ENCODE measurements at regions not wholly inside any gene's neighbourhood (a gene's known extent, or its start where the extent isn't known, plus 50 kb on each side); places are given as distances from the start of the nearest gene placed in this dataset.
A peak's percentile ranks its signal among the peaks of the same experiment; 100 is the strongest.

DNA sequence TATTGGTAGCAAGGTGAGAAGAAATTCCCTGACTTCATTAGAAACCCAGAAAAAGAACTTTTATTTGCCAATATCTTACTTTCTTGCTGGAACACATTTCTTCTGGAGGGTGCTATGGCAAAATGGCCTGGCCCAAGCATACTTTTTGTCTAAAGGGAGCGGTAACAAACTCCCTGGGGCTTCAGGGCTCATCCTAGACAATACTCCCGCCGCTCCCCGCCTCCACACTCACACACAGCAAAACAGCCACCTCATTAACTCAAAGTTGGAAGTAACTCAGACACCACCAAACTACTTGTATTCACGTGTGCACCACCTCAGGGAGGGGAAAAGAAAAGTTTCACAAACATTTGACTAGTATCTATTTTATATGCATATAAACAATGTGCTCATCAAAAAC lies 75.7 kb downstream of the IGSF1 start:
- Histone ChIP-seq H3K4me3 (no peak overlapping the region), H3K9me3 (ENCODE audit: low read depth) (no peaks in the 10 kb centered on the region), H3K4me2 (no peak overlapping the region), H4K20me1 (ENCODE audit: insufficient read depth, poor library complexity, severe bottlenecking) (no peaks in the 10 kb centered on the region), H3K27me3 (no peaks in the 10 kb centered on the region), H3K79me2 (no peaks in the 10 kb centered on the region), H3K27ac (no peak overlapping the region), H3K4me1 (ENCODE audit: insufficient read depth) (no peaks in the 10 kb centered on the region), H3K36me3 (replicated peaks; ENCODE audit: insufficient read depth, low read depth) (no peaks in the 10 kb centered on the region), H3K9me2 (replicated peaks; ENCODE audit: insufficient read depth) (no peaks in the 10 kb centered on the region), H2AFZ (no peak overlapping the region)
- 43% methylated on average over 5 of the region's 5 CpGs for WGBS (ENCODE audit: low lambda C conversion rate, missing lambda C conversion rate)
- TF ChIP-seq, protein P1, sequence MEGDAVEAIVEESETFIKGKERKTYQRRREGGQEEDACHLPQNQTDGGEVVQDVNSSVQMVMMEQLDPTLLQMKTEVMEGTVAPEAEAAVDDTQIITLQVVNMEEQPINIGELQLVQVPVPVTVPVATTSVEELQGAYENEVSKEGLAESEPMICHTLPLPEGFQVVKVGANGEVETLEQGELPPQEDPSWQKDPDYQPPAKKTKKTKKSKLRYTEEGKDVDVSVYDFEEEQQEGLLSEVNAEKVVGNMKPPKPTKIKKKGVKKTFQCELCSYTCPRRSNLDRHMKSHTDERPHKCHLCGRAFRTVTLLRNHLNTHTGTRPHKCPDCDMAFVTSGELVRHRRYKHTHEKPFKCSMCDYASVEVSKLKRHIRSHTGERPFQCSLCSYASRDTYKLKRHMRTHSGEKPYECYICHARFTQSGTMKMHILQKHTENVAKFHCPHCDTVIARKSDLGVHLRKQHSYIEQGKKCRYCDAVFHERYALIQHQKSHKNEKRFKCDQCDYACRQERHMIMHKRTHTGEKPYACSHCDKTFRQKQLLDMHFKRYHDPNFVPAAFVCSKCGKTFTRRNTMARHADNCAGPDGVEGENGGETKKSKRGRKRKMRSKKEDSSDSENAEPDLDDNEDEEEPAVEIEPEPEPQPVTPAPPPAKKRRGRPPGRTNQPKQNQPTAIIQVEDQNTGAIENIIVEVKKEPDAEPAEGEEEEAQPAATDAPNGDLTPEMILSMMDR (IDR thresholded peaks at IDR 0.05; ENCODE audit: poor library complexity) = no peak
- no peak for TF ChIP-seq EZH2phosphoT487 (IDR thresholded peaks at IDR 0.05; ENCODE audit: low read depth, severe bottlenecking, unreplicated experiment)
- TF ChIP-seq EZH2 (IDR thresholded peaks at IDR 0.05; ENCODE audit: borderline replicate concordance) = no peak
- no peak for DNase-seq (ENCODE audit: low spot score)

DNA sequence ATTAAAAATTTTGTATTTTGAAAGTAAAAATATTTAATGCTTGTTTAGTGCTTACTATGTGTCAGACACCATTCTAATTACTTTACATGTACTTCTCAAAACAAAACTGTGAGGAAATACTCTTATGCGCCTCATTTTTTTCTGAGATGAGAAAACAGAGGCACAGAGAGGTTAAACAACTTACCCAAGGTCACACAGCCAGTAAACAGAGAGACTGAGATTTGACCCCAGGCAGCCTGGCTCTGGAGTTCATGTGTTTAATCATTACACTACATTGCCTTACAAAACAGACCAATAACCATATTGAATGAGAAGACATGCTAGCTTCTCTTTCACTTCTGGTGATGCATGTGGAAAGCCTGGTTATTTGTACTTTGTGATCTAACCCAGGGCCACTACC lies 86.3 kb downstream of the IGSF1 start:
- H3K9me3 ChIP-seq (ENCODE audit: low read depth) = no peaks in the 10 kb centered on the region
- no peaks in the 10 kb centered on the region for H3K27me3 ChIP-seq
- TF ChIP-seq EZH2phosphoT487 (IDR thresholded peaks at IDR 0.05; ENCODE audit: low read depth, severe bottlenecking, unreplicated experiment) = no peak
- no peaks in the 10 kb centered on the region for H4K20me1 ChIP-seq (ENCODE audit: insufficient read depth, poor library complexity, severe bottlenecking)
- no peak overlapping the region for H2AFZ ChIP-seq
- no peak for DNase-seq (ENCODE audit: low spot score)
- H3K4me1 ChIP-seq (ENCODE audit: insufficient read depth) = peaks cover 4% of the 10 kb centered on the region
- WGBS (ENCODE audit: low lambda C conversion rate, missing lambda C conversion rate) = 82% methylated on average over 1 of the region's 1 CpG
- no peaks in the 10 kb centered on the region for H3K36me3 ChIP-seq (replicated peaks; ENCODE audit: insufficient read depth, low read depth)
- H3K79me2 ChIP-seq = no peaks in the 10 kb centered on the region
- H3K27ac ChIP-seq = no peak overlapping the region
- H3K4me3 ChIP-seq = no peak overlapping the region
- H3K9me2 ChIP-seq (replicated peaks; ENCODE audit: insufficient read depth) = no peaks in the 10 kb centered on the region
- no peak overlapping the region for H3K4me2 ChIP-seq

DNA sequence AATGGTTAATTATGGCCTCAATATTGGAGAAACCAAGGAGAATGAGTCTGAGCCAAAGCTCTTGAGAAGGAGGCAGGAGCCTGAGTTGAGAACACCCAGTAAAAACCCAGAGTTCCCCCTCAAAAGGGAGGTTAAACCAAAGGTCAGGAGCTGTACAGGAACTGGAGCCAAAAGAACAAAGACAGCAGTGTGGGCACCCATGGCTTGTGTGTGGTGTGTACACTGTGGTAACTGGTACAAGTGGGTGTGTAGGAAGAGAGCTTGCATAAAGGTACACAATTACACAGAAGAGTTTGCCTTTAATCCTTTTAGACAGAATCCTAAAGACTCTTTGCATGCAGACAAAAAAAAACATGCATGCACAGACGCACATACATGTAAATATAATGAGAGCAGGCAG lies 87.1 kb downstream of the IGSF1 start:
- Histone ChIP-seq H2AFZ (no peak overlapping the region), H3K79me2 (no peaks in the 10 kb centered on the region), H3K4me3 (no peak overlapping the region), H3K4me1 (ENCODE audit: insufficient read depth) (peaks cover 4% of the 10 kb centered on the region), H3K4me2 (no peak overlapping the region), H3K9me2 (replicated peaks; ENCODE audit: insufficient read depth) (no peaks in the 10 kb centered on the region), H3K27me3 (no peaks in the 10 kb centered on the region), H4K20me1 (ENCODE audit: insufficient read depth, poor library complexity, severe bottlenecking) (no peaks in the 10 kb centered on the region), H3K27ac (no peak overlapping the region), H3K9me3 (ENCODE audit: low read depth) (no peaks in the 10 kb centered on the region), H3K36me3 (replicated peaks; ENCODE audit: insufficient read depth, low read depth) (no peaks in the 10 kb centered on the region)
- WGBS (ENCODE audit: low lambda C conversion rate, missing lambda C conversion rate) = 50% methylated on average over 1 of the region's 1 CpG
- no peak for TF ChIP-seq EZH2phosphoT487 (IDR thresholded peaks at IDR 0.05; ENCODE audit: low read depth, severe bottlenecking, unreplicated experiment)
- TF ChIP-seq EZH2 (IDR thresholded peaks at IDR 0.05; ENCODE audit: borderline replicate concordance) = no peak
- no peak for DNase-seq (ENCODE audit: low spot score)

DNA sequence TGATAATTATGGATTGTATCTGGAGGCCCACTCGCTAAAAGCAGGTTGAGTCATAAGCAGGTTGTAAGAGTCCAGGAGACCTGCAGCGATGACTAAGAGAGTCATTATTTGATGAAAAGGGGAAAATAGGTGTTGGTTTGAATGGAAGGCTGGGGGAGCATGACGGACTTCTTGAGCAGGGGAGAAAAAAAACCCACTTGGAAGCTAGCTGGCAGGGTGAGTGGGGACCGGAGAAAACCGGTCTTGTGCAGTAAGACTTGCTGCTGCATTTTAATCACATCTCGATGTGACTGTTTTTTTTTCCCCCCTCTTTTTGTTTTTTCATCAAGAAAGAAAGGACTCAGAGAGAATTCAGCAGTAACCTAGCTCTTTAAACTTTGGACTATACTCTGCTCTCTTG lies 90.0 kb downstream of the IGSF1 start:
- peaks cover 4% of the 10 kb centered on the region for H3K4me1 ChIP-seq (ENCODE audit: insufficient read depth)
- H3K27ac ChIP-seq = no peak overlapping the region
- H3K27me3 ChIP-seq = no peaks in the 10 kb centered on the region
- WGBS (ENCODE audit: low lambda C conversion rate, missing lambda C conversion rate) = 72% methylated on average over 6 of the region's 6 CpGs
- no peaks in the 10 kb centered on the region for H3K36me3 ChIP-seq (replicated peaks; ENCODE audit: insufficient read depth, low read depth)
- peak; percentile 10 for DNase-seq (ENCODE audit: low spot score)
- TF ChIP-seq EZH2 (IDR thresholded peaks at IDR 0.05; ENCODE audit: borderline replicate concordance) = no peak
- TF ChIP-seq EZH2phosphoT487 (IDR thresholded peaks at IDR 0.05; ENCODE audit: low read depth, severe bottlenecking, unreplicated experiment) = no peak
- TF ChIP-seq, protein P1 (IDR thresholded peaks at IDR 0.05; ENCODE audit: poor library complexity) = no peak
- no peaks in the 10 kb centered on the region for H3K9me3 ChIP-seq (ENCODE audit: low read depth)
- no peak overlapping the region for H2AFZ ChIP-seq
- H3K4me2 ChIP-seq = no peak overlapping the region
- H3K79me2 ChIP-seq = no peaks in the 10 kb centered on the region
- no peaks in the 10 kb centered on the region for H3K9me2 ChIP-seq (replicated peaks; ENCODE audit: insufficient read depth)
- H4K20me1 ChIP-seq (ENCODE audit: insufficient read depth, poor library complexity, severe bottlenecking) = no peaks in the 10 kb centered on the region
- H3K4me3 ChIP-seq = no peak overlapping the region
